HEK293 (cell line): ENCODE measurements at regions not wholly inside any gene's neighbourhood (a gene's known extent, or its start where the extent isn't known, plus 50 kb on each side); places are given as distances from the start of the nearest gene placed in this dataset.

Experiments
- GLIS2 ChIP-seq: fragments of 450-650 bp; formaldehyde crosslinking; IDR thresholded peaks from 2 replicates; pipeline ENCODE4 v1.5.1; 2016; ENCODE audit warnings: missing biosample characterization, missing genetic modification characterization
- SP2 ChIP-seq: fragments of 450-650 bp; formaldehyde crosslinking; IDR thresholded peaks from 2 replicates; pipeline ENCODE4 v1.5.1; 2016; ENCODE audit warnings: missing biosample characterization, missing genetic modification characterization
- ZBTB21 ChIP-seq: fragments of 450-650 bp; formaldehyde crosslinking; IDR thresholded peaks from 2 replicates; pipeline ENCODE4 v1.5.1; 2017; ENCODE audit warnings: missing biosample characterization, missing genetic modification characterization
- ZIC2 ChIP-seq: fragments of 450-650 bp; formaldehyde crosslinking; IDR thresholded peaks from 2 replicates; pipeline ENCODE4 v1.5.1; 2016; ENCODE audit warnings: missing biosample characterization, missing genetic modification characterization
- ZNF112 ChIP-seq: fragments of 450-650 bp; formaldehyde crosslinking; IDR thresholded peaks from 2 replicates; pipeline ENCODE4 v1.5.0; 2017; ENCODE audit warnings: missing biosample characterization, missing genetic modification characterization
- ZNF791 ChIP-seq: fragments of 450-650 bp; formaldehyde crosslinking; IDR thresholded peaks from 2 replicates; pipeline ENCODE4 v1.5.1; 2016; ENCODE audit warnings: missing biosample characterization, missing genetic modification characterization
- TF ChIP-seq, protein P1 (sequence below): fragments of 450-650 bp; formaldehyde crosslinking; conservative IDR thresholded peaks from 2 replicates; pipeline ENCODE4 v1.5.1; 2016; ENCODE audit warnings: low read depth, missing biosample characterization, missing genetic modification characterization
- TF ChIP-seq, protein P2 (sequence below): fragments of 450-650 bp; formaldehyde crosslinking; IDR thresholded peaks from 2 replicates; pipeline ENCODE4 v1.5.1; 2016; ENCODE audit warnings: missing biosample characterization, missing genetic modification characterization
- TF ChIP-seq, protein P3 (sequence below): fragments of 450-650 bp; formaldehyde crosslinking; IDR thresholded peaks from 2 replicates; pipeline ENCODE4 v1.5.1; 2016; ENCODE audit warnings: missing biosample characterization, missing genetic modification characterization
- TF ChIP-seq, protein P4 (sequence below): fragments of 450-650 bp; formaldehyde crosslinking; IDR thresholded peaks from 2 replicates; pipeline ENCODE4 v1.5.0; 2017; ENCODE audit warnings: missing biosample characterization, missing genetic modification characterization, borderline replicate concordance
- TF ChIP-seq, protein P5 (sequence below): fragments of 450-650 bp; formaldehyde crosslinking; IDR thresholded peaks from 2 replicates; pipeline ENCODE4 v1.5.1; 2016; ENCODE audit warnings: missing biosample characterization, missing genetic modification characterization
- TF ChIP-seq, protein P6 (sequence below): fragments of 450-650 bp; formaldehyde crosslinking; IDR thresholded peaks from 2 replicates; pipeline ENCODE4 v1.5.1; 2016; ENCODE audit warnings: missing biosample characterization, missing genetic modification characterization

DNA sequence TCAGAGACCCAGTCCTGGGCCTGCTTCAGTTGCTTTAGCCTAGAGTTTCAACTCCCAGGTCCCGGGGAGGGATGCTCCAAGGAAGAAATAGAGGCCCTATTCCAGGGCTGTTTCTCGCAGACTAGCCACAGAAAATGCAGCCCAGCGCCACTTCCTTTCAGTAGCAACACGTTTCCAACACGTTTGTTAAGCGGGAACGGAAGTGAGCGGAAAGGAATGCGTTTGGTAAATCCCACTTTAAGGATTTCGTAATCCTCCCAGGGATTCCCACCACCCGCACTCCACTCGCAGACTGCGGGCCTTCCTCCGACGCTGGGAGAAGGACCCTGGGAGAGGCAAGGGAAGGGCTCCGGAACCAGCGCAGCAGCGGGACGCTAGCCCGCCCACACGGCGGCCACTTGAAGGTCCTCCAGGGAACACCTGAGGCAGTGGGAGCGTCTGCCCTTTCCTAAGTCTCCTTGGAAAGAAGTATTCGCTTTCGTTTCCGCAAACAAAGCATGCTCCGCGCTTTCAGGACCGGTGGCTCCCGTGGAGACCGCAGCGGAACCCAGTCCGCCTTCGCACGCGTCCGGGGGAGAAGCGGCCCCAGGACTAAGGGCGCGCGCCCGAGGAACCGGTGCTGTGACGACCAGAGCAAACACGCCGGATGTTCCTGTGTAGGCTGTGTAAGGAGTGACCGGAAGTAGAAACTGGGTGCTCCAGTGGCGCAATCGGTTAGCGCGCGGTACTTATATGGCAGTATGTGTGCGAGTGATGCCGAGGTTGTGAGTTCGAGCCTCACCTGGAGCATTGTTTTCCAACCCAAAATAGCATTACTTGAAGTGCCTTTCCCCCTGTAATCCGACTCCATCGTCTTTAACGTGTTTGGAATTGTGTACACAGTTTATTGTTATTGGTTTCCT, 227.6 kb upstream of the PRSS16 start (continued):
- TF ChIP-seq, protein P1, sequence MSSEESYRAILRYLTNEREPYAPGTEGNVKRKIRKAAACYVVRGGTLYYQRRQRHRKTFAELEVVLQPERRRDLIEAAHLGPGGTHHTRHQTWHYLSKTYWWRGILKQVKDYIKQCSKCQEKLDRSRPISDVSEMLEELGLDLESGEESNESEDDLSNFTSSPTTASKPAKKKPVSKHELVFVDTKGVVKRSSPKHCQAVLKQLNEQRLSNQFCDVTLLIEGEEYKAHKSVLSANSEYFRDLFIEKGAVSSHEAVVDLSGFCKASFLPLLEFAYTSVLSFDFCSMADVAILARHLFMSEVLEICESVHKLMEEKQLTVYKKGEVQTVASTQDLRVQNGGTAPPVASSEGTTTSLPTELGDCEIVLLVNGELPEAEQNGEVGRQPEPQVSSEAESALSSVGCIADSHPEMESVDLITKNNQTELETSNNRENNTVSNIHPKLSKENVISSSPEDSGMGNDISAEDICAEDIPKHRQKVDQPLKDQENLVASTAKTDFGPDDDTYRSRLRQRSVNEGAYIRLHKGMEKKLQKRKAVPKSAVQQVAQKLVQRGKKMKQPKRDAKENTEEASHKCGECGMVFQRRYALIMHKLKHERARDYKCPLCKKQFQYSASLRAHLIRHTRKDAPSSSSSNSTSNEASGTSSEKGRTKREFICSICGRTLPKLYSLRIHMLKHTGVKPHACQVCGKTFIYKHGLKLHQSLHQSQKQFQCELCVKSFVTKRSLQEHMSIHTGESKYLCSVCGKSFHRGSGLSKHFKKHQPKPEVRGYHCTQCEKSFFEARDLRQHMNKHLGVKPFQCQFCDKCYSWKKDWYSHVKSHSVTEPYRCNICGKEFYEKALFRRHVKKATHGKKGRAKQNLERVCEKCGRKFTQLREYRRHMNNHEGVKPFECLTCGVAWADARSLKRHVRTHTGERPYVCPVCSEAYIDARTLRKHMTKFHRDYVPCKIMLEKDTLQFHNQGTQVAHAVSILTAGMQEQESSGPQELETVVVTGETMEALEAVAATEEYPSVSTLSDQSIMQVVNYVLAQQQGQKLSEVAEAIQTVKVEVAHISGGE (tag by site-specific recombination) = peak; percentile 96
- TF ChIP-seq, protein P2, sequence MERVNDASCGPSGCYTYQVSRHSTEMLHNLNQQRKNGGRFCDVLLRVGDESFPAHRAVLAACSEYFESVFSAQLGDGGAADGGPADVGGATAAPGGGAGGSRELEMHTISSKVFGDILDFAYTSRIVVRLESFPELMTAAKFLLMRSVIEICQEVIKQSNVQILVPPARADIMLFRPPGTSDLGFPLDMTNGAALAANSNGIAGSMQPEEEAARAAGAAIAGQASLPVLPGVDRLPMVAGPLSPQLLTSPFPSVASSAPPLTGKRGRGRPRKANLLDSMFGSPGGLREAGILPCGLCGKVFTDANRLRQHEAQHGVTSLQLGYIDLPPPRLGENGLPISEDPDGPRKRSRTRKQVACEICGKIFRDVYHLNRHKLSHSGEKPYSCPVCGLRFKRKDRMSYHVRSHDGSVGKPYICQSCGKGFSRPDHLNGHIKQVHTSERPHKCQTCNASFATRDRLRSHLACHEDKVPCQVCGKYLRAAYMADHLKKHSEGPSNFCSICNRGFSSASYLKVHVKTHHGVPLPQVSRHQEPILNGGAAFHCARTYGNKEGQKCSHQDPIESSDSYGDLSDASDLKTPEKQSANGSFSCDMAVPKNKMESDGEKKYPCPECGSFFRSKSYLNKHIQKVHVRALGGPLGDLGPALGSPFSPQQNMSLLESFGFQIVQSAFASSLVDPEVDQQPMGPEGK = peak; percentile 68
- TF ChIP-seq, protein P3, sequence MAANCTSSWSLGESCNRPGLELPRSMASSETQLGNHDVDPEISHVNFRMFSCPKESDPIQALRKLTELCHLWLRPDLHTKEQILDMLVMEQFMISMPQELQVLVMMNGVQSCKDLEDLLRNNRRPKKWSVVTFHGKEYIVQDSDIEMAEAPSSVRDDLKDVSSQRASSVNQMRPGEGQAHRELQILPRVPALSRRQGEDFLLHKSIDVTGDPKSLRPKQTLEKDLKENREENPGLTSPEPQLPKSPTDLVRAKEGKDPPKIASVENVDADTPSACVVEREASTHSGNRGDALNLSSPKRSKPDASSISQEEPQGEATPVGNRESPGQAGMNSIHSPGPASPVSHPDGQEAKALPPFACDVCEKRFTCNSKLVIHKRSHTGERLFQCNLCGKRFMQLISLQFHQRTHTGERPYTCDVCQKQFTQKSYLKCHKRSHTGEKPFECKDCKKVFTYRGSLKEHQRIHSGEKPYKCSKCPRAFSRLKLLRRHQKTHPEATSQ = 0 out of 2 replicates have a peak, but pooled peaks have one; percentile 21
- TF ChIP-seq, protein P4, sequence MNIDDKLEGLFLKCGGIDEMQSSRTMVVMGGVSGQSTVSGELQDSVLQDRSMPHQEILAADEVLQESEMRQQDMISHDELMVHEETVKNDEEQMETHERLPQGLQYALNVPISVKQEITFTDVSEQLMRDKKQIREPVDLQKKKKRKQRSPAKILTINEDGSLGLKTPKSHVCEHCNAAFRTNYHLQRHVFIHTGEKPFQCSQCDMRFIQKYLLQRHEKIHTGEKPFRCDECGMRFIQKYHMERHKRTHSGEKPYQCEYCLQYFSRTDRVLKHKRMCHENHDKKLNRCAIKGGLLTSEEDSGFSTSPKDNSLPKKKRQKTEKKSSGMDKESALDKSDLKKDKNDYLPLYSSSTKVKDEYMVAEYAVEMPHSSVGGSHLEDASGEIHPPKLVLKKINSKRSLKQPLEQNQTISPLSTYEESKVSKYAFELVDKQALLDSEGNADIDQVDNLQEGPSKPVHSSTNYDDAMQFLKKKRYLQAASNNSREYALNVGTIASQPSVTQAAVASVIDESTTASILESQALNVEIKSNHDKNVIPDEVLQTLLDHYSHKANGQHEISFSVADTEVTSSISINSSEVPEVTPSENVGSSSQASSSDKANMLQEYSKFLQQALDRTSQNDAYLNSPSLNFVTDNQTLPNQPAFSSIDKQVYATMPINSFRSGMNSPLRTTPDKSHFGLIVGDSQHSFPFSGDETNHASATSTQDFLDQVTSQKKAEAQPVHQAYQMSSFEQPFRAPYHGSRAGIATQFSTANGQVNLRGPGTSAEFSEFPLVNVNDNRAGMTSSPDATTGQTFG (tag by site-specific recombination) = no peak
- TF ChIP-seq ZNF791 (tag by site-specific recombination) (no peak), GLIS2 (tag by site-specific recombination) (peak; percentile 76), ZIC2 (tag by site-specific recombination) (peak; percentile 84), SP2 (tag by site-specific recombination) (peak; percentile 69), ZNF112 (no peak), ZBTB21 (tag by site-specific recombination) (peak; percentile 93)
- TF ChIP-seq, protein P5, sequence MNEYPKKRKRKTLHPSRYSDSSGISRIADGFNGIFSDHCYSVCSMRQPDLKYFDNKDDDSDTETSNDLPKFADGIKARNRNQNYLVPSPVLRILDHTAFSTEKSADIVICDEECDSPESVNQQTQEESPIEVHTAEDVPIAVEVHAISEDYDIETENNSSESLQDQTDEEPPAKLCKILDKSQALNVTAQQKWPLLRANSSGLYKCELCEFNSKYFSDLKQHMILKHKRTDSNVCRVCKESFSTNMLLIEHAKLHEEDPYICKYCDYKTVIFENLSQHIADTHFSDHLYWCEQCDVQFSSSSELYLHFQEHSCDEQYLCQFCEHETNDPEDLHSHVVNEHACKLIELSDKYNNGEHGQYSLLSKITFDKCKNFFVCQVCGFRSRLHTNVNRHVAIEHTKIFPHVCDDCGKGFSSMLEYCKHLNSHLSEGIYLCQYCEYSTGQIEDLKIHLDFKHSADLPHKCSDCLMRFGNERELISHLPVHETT (tag by site-specific recombination) = peak; percentile 57; the same call in 1 of the 2 replicates
- TF ChIP-seq, protein P6, sequence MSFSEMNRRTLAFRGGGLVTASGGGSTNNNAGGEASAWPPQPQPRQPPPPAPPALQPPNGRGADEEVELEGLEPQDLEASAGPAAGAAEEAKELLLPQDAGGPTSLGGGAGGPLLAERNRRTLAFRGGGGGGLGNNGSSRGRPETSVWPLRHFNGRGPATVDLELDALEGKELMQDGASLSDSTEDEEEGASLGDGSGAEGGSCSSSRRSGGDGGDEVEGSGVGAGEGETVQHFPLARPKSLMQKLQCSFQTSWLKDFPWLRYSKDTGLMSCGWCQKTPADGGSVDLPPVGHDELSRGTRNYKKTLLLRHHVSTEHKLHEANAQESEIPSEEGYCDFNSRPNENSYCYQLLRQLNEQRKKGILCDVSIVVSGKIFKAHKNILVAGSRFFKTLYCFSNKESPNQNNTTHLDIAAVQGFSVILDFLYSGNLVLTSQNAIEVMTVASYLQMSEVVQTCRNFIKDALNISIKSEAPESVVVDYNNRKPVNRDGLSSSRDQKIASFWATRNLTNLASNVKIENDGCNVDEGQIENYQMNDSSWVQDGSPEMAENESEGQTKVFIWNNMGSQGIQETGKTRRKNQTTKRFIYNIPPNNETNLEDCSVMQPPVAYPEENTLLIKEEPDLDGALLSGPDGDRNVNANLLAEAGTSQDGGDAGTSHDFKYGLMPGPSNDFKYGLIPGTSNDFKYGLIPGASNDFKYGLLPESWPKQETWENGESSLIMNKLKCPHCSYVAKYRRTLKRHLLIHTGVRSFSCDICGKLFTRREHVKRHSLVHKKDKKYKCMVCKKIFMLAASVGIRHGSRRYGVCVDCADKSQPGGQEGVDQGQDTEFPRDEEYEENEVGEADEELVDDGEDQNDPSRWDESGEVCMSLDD (tag by site-specific recombination) = peak; percentile 82; the same call in 1 of the 2 replicates
